HepG2 (cell line): ENCODE measurements at regions not wholly inside any gene's neighbourhood (a gene's known extent, or its start where the extent isn't known, plus 50 kb on each side); places are given as distances from the start of the nearest gene placed in this dataset.
A peak's percentile ranks its signal among the peaks of the same experiment; 100 is the strongest.

ENCODE experiments used
- EP300 ChIP-seq, 3 experiments: sonication (generic) in 1 of 3; formaldehyde crosslinking in 1 of 3; IDR thresholded peaks; 2 replicates each; pipeline versions ENCODE4 v1.5.1 to v1.6.1; 2011 to 2020; ENCODE audit warnings: low read depth in 2 of 3, low read length in 2 of 3, borderline replicate concordance in 1 of 3, improper control_type of control experiment in 1 of 3, mild to moderate bottlenecking in 1 of 3, missing genetic modification reagents in 1 of 3, moderate library complexity in 1 of 3
- TAF1 ChIP-seq: sonication (generic); formaldehyde crosslinking; IDR thresholded peaks from 2 replicates; pipeline ENCODE4 v1.4.0; 2020; ENCODE audit warnings: missing genetic modification reagents
- TF ChIP-seq, protein P1 (sequence below): sonication (generic); formaldehyde crosslinking; IDR thresholded peaks from 2 replicates; pipeline ENCODE4 v1.5.0; 2020; ENCODE audit warnings: mild to moderate bottlenecking, missing genetic modification reagents, moderate library complexity

DNA sequence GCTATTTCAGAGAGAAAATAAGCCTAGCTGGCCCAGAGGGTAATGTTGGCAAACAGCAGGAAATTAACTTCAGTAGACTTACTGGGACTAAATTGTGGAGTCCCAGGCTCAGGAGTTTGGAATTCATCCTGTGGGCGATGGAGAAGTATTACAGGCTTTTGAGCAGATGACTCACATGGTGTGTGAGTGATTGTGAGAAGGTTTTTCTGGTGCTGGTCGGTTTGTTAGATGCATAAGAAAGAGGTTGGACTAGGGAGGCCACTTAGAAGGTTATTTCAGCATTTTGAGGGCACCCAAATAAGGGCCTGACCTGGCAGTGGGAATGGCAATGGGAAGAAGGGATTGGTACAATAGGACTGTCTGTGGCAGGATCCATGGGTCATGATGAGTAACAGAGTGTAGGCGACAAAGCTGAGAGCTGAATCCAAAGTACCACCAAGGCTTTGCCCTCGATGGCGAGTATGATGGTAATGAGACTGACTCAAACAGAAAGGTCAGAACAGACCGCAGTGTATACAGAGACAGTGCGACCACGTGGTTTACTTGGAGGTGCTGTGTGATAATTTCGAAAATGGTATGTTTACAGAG is 69.2 kb upstream of the KIF26B start:
- TF ChIP-seq EP300 (IDR thresholded peaks at IDR 0.05; ENCODE audit: low read depth in 2 of 2, low read length in 2 of 2) (0 out of 4 replicates have a peak, but pooled peaks of 1 of the 2 experiments have one; percentile 33), EP300 (CRISPR knock-in tag; IDR thresholded peaks at IDR 0.05; ENCODE audit: borderline replicate concordance) (no peak), TAF1 (no peak)
- TF ChIP-seq, protein P1, sequence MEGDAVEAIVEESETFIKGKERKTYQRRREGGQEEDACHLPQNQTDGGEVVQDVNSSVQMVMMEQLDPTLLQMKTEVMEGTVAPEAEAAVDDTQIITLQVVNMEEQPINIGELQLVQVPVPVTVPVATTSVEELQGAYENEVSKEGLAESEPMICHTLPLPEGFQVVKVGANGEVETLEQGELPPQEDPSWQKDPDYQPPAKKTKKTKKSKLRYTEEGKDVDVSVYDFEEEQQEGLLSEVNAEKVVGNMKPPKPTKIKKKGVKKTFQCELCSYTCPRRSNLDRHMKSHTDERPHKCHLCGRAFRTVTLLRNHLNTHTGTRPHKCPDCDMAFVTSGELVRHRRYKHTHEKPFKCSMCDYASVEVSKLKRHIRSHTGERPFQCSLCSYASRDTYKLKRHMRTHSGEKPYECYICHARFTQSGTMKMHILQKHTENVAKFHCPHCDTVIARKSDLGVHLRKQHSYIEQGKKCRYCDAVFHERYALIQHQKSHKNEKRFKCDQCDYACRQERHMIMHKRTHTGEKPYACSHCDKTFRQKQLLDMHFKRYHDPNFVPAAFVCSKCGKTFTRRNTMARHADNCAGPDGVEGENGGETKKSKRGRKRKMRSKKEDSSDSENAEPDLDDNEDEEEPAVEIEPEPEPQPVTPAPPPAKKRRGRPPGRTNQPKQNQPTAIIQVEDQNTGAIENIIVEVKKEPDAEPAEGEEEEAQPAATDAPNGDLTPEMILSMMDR (CRISPR knock-in tag) = no peak
